KMS-11 (cell line): ENCODE measurements at regions not wholly inside any gene's neighbourhood (a gene's known extent, or its start where the extent isn't known, plus 50 kb on each side); places are given as distances from the start of the nearest gene placed in this dataset.

Experiments used
- H2AFZ ChIP-seq: fragments of 200-600 bp; sonication (generic); 2 replicates; pipeline ENCODE4 v1.6.1; 2016; ENCODE audit warnings: antibody characterized with exemption, mixed run types, low read depth
- H3K27ac ChIP-seq: fragments of 200-600 bp; sonication (generic); 2 replicates; pipeline ENCODE4 v1.6.1; 2016; ENCODE audit warnings: mild to moderate bottlenecking, mixed run types
- H3K27me3 ChIP-seq: fragments of 200-600 bp; sonication (generic); 2 replicates; pipeline ENCODE4 v1.6.1; 2017; ENCODE audit warnings: mild to moderate bottlenecking, low read depth, mixed run types, moderate library complexity; ENCODE audit not compliant: insufficient read depth
- H3K36me3 ChIP-seq: fragments of 200-600 bp; sonication (generic); 2 replicates; pipeline ENCODE4 v1.6.1; 2017; ENCODE audit warnings: mild to moderate bottlenecking, mixed run types; ENCODE audit not compliant: insufficient read depth
- H3K4me1 ChIP-seq: fragments of 200-600 bp; sonication (generic); 2 replicates; pipeline ENCODE4 v1.6.1; 2016; ENCODE audit warnings: mild to moderate bottlenecking, low read depth, mixed run types; ENCODE audit not compliant: poor library complexity, severe bottlenecking
- H3K4me2 ChIP-seq: fragments of 200-600 bp; sonication (generic); 2 replicates; pipeline ENCODE4 v1.7.0; 2016; ENCODE audit warnings: mild to moderate bottlenecking, mixed run types
- H3K4me3 ChIP-seq: fragments of 200-600 bp; sonication (generic); IDR thresholded peaks from 2 replicates; pipeline ENCODE4 v1.6.1; 2017; ENCODE audit warnings: low read depth, low read length, mixed read lengths; ENCODE audit not compliant: insufficient read depth
- H3K79me2 ChIP-seq: fragments of 200-600 bp; sonication (generic); 2 replicates; pipeline ENCODE4 v1.6.1; 2016; ENCODE audit warnings: low read depth, mixed run types; ENCODE audit not compliant: insufficient read depth
- H3K9ac ChIP-seq: fragments of 200-600 bp; sonication (generic); 2 replicates; pipeline ENCODE4 v1.6.1; 2016; ENCODE audit warnings: mild to moderate bottlenecking, mixed run types
- H4K20me1 ChIP-seq: fragments of 200-600 bp; sonication (generic); 2 replicates; pipeline ENCODE4 v1.6.1; 2016; ENCODE audit warnings: mild to moderate bottlenecking, mixed run types; ENCODE audit not compliant: insufficient read depth
- TF ChIP-seq, protein P1 (sequence below): fragments of 200-600 bp; sonication (generic); conservative IDR thresholded peaks from 2 replicates; pipeline ENCODE4 v1.6.1; 2017; ENCODE audit warnings: low read depth, mild to moderate bottlenecking, antibody characterized with exemption, low read length, moderate library complexity, mixed read lengths

GRCh38 chr16:73253922-73254480 lies 206.1 kb upstream of the ZFHX3 start:
- no peak overlapping the region for H3K4me3 ChIP-seq
- no peaks in the 10 kb centered on the region for H3K36me3 ChIP-seq
- H3K4me1 ChIP-seq = no peaks in the 10 kb centered on the region
- no peak overlapping the region for H3K9ac ChIP-seq
- TF ChIP-seq, protein P1, sequence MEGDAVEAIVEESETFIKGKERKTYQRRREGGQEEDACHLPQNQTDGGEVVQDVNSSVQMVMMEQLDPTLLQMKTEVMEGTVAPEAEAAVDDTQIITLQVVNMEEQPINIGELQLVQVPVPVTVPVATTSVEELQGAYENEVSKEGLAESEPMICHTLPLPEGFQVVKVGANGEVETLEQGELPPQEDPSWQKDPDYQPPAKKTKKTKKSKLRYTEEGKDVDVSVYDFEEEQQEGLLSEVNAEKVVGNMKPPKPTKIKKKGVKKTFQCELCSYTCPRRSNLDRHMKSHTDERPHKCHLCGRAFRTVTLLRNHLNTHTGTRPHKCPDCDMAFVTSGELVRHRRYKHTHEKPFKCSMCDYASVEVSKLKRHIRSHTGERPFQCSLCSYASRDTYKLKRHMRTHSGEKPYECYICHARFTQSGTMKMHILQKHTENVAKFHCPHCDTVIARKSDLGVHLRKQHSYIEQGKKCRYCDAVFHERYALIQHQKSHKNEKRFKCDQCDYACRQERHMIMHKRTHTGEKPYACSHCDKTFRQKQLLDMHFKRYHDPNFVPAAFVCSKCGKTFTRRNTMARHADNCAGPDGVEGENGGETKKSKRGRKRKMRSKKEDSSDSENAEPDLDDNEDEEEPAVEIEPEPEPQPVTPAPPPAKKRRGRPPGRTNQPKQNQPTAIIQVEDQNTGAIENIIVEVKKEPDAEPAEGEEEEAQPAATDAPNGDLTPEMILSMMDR = no peak
- H4K20me1 ChIP-seq = no peaks in the 10 kb centered on the region
- H3K4me2 ChIP-seq = no peak overlapping the region
- no peak overlapping the region for H2AFZ ChIP-seq
- no peaks in the 10 kb centered on the region for H3K27me3 ChIP-seq
- no peak overlapping the region for H3K27ac ChIP-seq
- H3K79me2 ChIP-seq = no peaks in the 10 kb centered on the region

- Histone ChIP-seq H4K20me1 (no peaks in the 10 kb centered on the region), H3K27me3 (no peaks in the 10 kb centered on the region), H3K4me2 (no peak overlapping the region), H3K4me3 (no peak overlapping the region), H3K36me3 (no peaks in the 10 kb centered on the region), H3K79me2 (no peaks in the 10 kb centered on the region), H2AFZ (no peak overlapping the region), H3K4me1 (no peaks in the 10 kb centered on the region), H3K27ac (no peak overlapping the region), H3K9ac (no peak overlapping the region)
- TF ChIP-seq, protein P1 = no peak
These were observed 204.5 kb upstream of the ZFHX3 start for GRCh38 chr16:73252446-73252845.

DNA sequence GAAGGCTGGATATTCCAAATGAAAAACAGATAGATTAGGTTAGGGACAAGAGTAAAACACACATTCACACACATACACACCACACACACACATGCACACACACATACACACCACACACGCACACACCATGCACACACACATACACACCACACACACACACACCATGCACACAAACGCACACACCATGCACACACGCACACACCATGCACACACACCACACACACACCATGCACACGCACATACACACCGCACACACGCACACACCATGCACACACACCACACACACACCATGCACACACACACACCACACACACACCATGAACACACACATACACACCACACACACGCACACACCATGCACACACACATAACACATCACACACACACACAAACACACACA lies 203.7 kb upstream of the ZFHX3 start:
- H3K27me3 ChIP-seq = no peaks in the 10 kb centered on the region
- H4K20me1 ChIP-seq = no peaks in the 10 kb centered on the region
- H3K4me1 ChIP-seq = no peaks in the 10 kb centered on the region
- H3K4me3 ChIP-seq = no peak overlapping the region
- no peak overlapping the region for H3K27ac ChIP-seq
- H3K4me2 ChIP-seq = no peak overlapping the region
- TF ChIP-seq, protein P1 = no peak
- H3K36me3 ChIP-seq = no peaks in the 10 kb centered on the region
- no peak overlapping the region for H2AFZ ChIP-seq
- H3K79me2 ChIP-seq = no peaks in the 10 kb centered on the region
- no peak overlapping the region for H3K9ac ChIP-seq

DNA sequence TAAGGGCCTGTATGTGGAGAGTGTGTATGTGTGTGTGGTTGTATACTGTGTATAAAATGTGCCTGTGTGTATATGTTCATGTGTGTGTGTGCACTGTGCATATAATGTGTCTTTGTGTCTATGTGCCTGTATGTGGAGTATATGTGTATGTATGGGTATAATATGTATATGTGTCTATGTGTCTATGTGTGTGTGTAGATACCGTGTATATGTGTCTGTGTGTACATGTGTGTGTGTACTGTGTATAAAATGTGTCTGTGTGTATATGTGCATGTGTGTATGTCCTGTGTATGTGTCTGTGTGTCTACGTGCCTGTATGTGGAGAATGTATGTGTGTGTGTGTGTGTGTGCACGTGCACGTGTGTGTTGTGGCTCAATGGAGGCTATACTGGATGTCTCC lies 200.4 kb upstream of the ZFHX3 start:
- Histone ChIP-seq H3K79me2 (no peaks in the 10 kb centered on the region), H3K9ac (no peak overlapping the region), H3K4me1 (no peaks in the 10 kb centered on the region), H3K27me3 (no peaks in the 10 kb centered on the region), H3K4me2 (no peak overlapping the region), H4K20me1 (no peaks in the 10 kb centered on the region), H3K4me3 (no peak overlapping the region), H3K27ac (no peak overlapping the region), H2AFZ (no peak overlapping the region), H3K36me3 (no peaks in the 10 kb centered on the region)
- TF ChIP-seq, protein P1 = no peak
